Right lung (tissue), 2 donors: ENCODE measurements at regions not wholly inside any gene's neighbourhood (a gene's known extent, or its start where the extent isn't known, plus 50 kb on each side); places are given as distances from the start of the nearest gene placed in this dataset.

ENCODE experiments used
- DNase-seq, 2 donors: peaks; one replicate each; pipeline ENCODE4 v3.0.0-alpha.2; 2013

GRCh38 chr12:96132819-96133218 is 61.4 kb upstream of the ELK3 start:
- no peak for DNase-seq

- no peak for DNase-seq
Observed at GRCh38 chr12:96134200-96134599, 60.0 kb upstream of the ELK3 start.

- DNase-seq: peak; percentile 20 to 22
Observed at GRCh38 chr12:96136161-96136560, 58.0 kb upstream of the ELK3 start.

GRCh38 chr12:96136725-96137378 is 57.3 kb upstream of the ELK3 start:
- DNase-seq: no peak

- no peak for DNase-seq
Observed at GRCh38 chr12:96140174-96140573, 54.0 kb upstream of the ELK3 start.

GRCh38 chr12:96141216-96141912 is 52.8 kb upstream of the ELK3 start:
- DNase-seq: no peak

GRCh38 chr12:96143392-96143791 is 50.8 kb upstream of the ELK3 start:
- no peak for DNase-seq

GRCh38 chr12:96143827-96144565 is 50.2 kb upstream of the ELK3 start:
- DNase-seq: no peak
